ENCODE measurements at regions not wholly inside any gene's neighbourhood (a gene's known extent, or its start where the extent isn't known, plus 50 kb on each side); places are given as distances from the start of the nearest gene placed in this dataset.

DNA sequence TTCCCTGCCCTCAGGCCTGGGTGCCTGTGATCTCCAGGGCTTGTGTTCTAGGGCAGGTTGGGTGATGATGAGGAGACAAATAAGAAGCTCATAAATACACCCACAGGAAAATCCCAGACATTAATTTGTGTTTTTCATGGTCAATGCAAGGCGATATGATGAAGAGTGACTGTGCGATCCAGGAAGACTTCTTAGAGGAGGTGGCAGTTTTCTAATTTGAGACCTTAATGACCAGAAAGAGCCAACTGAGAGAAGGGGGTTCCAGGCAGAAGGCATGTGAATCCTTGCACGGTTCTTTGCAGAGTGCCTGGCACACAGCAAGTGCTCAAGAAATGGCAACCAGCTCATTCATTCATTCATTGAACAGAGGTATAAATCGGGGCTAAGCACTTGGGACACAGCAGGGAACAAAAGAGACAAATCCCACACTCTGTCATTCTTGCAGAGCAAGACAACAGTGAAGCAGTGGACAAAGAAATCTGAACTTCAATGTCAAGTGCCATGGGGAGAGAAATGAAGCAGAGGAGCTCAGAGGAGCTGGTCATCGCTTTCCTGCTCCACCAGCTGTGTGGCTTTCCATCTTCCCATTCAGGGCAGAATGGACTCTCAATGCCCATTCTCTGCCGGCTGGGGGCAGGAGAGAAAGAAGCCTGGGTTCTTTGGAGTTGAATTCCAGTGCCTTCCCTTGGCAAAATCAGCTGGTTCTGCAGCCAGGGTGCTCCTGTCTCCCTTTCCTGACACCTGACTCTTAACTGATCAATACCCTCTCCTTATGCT is 128.3 kb downstream of the AACS start:
- DNase-seq (ENCODE audit: low read depth), result no peak

DNA sequence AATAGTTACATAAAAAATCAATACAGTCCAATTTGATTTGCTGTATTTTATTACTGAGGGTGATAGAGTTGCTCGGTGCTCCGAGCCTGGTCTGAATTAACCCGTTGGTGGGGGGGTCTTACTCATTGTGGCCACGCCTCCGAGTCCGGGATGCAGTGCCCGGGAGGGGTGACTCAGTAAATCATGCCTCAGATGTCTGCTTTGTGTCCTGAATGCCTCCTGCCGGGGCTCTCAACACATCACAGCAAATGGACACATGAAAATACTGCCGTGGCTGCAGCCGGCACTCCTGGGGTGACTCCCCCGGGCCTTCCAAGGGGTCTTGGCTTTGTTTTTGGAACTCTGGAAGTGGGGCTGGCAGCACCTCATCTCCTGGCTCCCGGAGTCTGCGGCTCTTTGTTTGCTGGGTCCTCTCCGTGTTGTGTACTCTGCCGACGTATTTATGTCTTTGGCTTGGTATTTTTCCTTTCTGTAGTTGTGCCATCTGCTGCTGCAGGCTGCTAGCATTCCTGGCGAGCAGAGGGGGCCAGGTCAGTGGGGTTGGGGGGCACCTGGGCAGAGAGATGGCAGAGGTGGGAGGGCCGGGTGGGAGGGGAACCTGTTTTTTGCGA is 129.0 kb downstream of the AACS start:
- DNase-seq (ENCODE audit: low read depth), result no peak

DNA sequence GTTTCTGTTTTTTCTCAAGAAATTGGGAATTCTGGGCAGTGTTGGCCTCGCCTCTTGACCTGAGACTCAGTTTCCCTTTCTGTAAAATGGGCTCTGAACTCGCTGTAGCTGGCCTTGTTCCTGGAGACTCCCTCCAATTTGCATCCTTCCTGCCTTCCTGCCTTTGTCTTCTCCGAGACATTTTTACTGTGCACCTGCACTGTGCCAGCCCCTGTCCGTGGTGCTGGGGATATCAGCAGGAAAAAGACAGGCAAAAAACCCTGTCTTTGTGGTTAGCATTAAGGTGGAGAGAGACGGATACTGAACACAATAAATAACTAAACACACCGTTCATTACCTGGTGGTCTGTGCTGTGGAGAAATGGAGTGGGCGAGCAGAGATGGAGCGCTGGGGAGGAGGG is 129.8 kb downstream of the AACS start:
- no peak for DNase-seq (ENCODE audit: low read depth)

DNA sequence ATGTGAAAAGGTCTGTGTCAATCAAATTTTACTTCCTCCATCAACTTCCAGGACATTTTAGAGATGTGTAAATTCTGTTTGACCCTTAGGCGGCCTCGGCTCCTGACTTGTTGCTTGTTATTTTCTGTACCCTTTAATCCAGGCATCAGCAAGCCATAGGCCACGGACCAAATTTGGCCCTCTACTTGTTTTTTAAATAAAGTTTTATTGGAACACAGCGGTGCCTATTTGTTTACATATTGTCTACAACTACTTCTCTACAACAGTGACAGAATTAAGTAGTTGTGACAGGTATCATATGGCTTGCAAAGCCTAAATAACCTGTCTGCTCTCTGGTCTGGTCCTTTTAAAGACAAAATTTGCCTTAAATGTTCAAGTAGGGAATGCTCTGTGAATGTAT is 132.1 kb downstream of the AACS start:
- DNase-seq (ENCODE audit: low read depth), result no peak

DNA sequence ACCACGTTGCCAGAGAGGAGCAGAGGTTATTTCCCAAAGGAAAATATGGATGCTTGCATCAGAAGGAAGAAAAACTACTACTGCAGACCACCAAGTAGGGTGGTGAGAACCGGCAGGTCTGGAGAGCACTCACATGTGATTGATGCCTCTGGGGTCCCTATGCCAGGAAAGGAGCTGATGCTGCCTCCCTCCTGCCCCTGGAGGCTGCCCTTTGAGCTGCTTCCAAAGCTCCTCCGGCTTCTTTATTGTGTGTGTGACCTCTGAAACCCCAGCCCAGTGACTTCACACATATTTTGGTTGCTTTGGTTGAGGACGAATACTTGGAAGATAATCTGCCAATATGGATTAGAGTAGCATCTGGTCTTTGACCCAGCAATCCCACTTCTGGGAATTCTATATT is 133.4 kb downstream of the AACS start:
- no peak for DNase-seq (ENCODE audit: low read depth)

DNA sequence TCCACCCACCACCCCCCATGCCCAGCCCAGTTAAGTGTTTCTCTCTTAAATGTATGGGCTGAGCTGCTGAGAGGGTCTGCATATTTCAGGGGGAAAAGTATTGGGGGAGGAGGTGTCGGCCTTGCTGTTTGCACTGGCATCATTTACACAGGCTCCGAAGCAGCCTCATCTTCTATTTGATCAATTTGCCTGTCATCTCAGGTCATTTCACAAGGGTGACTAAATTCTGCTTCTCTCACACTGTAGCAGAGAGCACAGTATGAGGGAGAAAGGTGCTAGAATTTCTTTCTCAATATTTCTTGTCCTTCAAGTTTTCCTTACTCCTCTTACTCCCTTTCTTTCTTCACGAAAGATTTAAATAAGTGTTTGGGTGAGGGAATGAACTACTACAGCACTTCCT is 135.9 kb downstream of the AACS start:
- no peak for DNase-seq (ENCODE audit: low read depth)

DNA sequence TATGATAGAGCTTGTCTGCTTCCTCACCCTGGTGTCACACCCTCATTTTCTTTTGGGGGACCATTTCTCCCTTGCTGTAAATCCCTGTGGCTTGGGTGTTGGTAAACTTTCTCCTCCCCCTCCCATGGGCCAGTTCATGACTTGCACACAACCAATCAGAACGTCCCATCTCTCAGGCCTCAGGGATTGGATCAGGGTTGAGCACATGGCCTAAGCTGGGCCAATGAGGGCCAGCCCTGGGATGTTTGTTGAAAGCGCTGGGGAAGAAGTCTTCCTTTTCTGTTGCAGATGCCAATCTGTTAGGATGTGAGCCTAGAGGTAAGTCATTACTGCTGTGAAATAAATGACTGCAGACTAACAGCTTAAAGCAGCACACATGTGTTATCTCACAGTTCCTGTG is 136.7 kb downstream of the AACS start:
- no peak for DNase-seq (ENCODE audit: low read depth)

DNA sequence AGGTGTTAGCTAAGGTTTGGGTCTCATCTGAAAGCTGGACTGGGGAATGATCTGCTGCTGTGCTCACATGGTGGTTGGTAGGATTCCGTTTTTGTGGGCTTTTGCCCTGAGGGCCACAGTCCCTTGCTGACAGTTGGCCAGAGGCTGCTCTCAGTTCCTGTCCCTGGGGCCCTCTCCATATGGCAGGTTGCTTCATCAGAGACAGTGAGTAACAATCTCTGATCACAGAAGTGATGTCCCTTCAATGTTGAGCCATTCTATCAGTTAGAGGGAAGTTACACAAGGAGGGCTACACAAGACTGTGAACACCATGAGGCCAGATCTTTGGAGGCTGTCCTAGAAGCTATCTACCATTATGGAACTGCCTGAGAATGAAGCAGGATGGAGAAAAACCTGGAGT is 137.2 kb downstream of the AACS start:
- no peak for DNase-seq (ENCODE audit: low read depth)

DNA sequence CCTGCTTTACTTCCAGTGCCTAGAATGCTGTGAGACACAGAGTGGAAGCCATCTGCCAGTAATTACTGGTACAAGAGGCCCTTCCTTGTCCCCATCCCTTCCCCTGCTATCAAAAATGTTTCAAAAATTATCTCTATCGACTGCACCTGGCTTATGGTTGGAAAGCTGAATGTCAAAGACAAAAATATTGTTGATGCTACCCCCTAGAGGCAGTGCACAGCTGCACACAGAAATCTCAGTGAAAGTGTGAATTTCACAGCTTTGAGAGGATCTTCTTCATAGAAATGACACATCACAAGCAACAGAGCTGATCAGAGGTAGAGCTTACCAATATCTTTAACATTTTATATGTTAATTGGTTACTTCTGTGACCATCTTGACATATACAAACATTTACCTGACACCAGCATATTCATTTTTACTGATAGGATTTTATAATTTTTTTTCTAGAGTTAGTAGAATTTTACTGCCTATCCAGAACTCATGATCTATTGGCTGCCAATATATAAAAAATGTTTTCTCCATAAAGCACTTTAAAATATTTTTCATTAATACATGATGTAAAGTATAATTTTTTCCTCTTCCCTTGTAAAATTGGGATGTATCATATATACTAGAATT is 138.0 kb downstream of the AACS start:
- no peak for DNase-seq (ENCODE audit: low read depth)

DNA sequence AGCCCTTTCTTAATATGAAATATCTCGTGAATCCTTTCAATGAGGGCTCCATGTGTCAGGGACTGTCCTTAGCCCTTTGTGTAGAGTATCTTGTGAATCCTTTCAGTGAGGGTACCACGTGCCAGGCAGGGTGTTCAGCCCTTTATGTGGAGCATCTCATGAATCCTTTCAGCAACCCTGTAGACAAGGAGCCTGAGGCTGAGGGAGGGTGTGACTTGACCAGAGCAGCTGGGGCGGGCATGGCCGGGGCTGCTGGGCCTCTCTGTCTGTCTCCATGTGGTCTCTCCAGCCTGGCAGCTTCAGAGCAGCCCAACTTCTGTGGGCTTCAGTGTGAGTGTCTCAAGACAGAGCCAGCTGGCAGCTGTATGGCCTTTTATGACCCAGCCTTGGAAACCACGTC is 140.2 kb downstream of the AACS start:
- no peak for DNase-seq (ENCODE audit: low read depth)

DNA sequence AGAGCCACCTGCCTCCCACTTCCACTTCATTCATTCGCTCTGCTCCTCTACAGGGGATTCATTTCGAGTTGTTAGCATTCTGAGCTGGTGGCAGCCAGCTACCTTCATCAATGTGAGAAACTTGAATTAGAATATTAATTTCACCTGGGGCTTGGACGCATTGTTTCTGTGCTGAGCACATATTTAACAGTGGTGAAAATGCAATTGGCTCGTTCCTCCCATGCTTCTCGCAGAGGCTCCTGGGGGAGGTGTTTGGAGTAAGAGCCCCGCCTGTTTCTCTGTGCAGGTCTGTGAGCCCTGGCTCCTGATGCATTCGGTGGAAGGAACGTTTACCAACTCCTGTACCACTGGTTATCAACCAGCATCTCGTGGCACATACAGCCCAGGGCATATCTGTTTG is 141.5 kb downstream of the AACS start:
- no peak for DNase-seq (ENCODE audit: low read depth)

DNA sequence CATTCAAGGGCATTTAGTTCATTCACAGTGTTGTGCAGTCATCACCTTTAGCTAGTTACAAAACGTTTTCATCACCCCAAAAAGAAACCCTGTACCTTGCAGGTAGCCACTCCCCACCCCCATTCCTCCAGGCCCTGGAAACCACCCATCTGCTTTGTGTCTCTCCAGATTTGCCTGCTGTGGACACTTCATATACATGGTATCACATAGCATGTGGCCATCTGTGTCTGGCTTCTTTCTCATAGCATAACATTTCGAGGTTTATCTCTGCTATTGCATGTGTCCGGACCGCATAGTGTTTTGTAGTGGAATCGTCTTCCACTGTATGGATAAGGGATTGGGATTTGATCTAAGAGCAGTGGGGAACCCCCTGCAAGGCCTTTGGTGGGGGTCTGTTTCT is 143.1 kb downstream of the AACS start:
- no peak for DNase-seq (ENCODE audit: low read depth)

DNA sequence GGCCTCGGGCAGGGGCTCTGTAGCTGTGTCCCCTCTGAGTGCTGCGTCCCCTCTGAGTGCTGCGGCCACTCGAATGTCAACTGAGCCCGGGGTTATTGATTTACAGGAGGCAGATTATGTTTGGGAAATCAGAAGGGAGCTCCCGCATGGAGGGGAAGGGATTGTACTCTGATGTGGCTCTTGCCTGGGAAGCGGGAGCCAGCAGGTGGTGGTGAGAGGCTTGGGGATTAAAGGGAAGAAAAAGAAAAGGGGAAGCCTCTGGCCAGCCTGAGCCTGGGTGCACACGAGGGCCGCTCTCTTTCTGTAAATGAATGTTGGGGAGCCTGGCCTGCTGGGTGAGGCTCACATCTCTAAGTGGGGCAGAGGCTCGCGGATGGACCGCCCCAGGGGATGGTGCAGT is 143.7 kb downstream of the AACS start:
- DNase-seq (ENCODE audit: low read depth), result no peak

DNA sequence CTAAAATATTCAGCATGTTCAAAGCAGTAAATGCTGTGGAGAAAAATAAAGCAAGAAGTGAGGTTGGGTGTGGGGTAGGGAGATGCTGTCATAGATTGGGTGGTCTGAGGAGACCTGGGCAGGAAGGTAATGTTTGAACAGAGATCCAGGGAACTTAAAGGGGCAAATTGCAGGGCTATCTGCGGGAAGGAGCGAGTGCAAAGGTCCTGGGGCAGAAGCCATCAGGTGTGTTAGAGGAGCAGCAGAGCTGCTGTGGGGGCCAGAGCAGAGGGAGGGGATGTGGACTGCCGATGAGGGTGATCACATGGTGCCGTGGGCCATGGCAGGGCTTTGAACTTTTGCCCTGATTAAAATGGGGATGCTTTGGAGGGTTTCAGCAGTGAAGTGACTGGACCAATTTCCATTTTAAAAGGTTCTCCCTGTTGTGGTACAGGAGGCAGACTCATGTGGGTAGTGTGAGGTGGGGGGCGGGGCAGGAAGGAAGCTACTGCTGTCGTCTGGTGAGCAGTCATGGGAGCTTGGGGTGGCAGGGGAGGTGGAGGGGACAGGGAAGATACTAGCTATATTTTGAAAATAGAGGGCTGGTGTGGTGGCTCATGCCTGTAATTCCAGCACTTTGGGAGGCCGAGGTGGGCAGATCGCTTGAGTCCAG is 145.0 kb downstream of the AACS start:
- DNase-seq (ENCODE audit: low read depth), result no peak

DNA sequence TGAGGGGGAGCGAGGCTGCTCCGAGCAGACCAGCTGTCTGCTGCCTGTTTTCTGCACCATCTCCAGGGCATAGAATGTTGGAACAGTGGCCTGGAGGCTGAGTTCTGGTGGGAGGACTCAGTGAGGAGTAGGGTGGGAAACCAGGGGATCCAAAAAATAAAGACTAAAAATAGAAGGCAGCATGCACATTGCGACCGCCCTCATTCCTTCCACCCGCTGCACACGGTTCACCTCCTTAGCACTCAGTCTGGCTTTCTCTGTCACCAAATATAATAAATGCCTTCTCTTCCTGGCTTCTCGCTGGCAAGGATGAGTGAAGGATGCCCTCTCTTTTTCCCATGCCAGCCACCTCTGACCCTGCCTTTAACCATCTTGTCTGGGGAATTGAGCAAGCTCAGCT is 146.2 kb downstream of the AACS start:
- no peak for DNase-seq (ENCODE audit: low read depth)

DNA sequence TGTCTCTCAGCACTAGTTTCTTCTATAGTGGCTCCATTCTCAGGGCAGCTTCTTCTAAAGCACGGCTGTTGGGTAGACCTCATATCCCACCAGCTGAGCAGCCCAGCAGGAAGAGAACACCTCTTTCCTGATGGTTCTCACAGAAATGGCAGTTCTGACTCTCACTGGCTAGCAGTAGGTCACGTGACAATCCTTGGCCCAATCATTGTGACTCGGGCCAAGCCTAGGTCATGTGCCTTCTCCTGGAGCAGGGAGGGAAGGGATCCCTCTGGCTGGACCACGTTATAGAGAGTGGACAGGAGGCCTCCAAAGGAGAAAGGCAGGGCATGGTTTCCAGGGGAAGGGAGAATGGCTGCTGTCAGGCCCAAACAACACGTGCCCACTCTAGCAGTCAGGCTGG is 149.1 kb downstream of the AACS start:
- DNase-seq (ENCODE audit: low read depth), result no peak

DNA sequence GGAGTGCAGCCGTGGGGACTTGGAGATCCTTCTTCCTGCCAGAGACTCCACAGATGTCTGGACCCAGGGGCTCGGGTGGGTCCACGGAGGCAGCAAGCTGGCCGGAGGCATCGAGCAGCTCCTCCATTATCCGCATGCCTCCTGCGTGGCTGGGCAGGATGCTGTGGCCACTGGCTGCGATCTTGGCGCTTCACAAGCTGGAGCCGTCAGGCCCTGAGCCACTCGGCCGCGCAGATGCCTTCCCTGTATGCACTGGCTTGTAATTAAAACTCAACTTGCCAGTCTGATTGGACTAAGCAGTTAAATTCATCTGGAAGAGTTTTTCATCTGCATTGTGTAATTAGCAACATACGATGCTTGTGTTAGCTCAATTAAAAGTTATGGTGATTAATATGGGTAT is 151.5 kb downstream of the AACS start:
- DNase-seq (ENCODE audit: low read depth), result no peak

DNA sequence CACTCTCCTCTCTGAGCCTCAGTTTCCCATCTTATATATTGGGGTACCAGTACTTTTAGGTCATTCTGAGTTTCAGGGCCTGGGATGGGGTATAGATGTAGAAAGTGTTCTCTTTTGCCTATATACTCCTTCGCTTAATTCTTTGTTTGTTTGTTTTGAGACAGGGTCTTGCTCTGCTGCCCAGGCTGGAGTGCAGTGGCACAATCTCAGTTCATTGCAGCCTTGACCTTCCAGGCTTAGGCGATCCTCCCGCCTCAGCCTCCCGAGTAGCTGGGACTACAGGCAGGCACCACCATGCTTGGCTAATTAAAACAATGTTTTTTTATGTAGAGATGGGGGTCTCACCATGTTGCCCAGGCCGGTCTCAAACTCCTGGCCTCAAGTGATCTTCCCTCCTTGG is 152.1 kb downstream of the AACS start:
- no peak for DNase-seq (ENCODE audit: low read depth)

DNA sequence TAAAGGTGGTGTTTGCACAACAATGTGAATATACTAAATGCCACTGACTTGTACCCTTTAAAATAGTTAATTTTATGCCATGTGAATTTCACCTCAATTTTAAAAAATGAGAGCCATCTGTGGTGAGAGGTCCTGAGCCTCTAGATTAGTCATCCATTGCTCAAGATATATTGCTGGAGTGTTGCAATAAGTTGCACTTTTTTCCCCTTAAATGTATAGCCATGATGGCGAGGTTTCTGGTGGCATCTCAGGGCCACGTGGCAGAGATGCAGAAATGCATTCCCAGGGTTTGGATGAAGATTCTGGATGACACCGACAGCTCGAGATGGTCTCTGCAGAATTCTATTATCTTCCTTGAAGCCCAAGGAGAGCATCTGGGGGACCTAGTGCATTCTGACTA is 153.7 kb downstream of the AACS start:
- DNase-seq (ENCODE audit: low read depth), result no peak

DNA sequence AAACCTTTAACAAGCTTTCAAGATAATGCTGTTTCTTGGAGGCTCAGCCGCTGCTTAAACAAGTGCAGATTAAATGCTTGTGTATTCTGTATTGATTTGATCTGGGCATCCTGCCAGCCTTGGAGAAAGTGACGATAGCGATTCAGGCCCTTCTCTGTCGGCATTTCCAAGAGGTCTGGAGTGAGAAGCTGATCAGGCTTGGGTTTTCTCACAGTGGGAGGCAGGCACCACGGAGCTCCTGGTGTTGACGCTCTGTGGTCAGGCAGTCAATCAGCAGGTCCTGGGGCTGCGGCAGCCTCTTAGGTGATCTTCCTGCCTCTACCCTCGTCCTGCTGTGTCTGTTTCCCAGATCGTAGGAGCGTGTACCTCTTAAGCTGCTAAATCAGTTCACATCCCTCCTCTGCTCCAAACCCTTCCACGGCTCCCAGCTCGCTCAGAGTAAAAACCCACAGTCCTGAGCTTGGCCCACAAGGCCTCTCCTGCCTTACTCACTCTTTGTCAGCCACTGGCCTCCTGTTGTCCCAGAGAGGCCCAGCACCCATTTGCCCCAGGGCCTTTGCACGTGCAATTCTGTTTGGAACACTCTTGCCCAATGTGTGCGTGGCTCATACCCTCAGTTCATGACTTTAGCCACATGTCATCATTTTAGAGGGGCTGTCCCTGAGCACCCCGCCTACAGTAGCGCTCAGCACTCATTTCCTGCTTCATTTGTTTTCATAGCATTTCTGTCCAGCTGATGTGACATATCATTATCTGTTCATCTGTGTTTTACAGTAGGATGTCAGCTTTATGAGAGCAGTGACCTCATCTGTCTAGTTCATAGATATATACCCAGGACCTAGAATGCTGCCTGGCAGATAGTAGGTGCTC is 155.4 kb downstream of the AACS start:
- no peak for DNase-seq (ENCODE audit: low read depth)

DNA sequence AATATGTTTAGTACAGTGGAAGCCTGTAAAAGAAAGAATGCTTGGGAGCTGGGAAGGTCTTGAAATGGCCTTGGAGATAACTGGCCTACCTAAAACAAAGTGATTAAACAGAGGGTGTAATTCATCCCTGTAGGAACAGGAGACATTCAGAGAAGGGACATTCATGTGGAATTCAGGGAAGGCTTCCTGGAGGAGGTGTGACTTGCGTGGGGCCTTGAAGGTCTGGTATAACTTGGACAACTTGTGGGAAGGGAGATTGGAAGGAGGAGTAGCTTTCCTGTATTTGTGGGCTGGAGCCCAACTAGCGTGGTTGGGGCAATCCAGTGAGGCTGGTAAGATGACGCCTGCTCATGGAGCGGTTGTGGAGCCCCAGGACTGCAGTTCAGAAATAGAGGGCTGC is 156.4 kb downstream of the AACS start:
- no peak for DNase-seq (ENCODE audit: low read depth)

DNA sequence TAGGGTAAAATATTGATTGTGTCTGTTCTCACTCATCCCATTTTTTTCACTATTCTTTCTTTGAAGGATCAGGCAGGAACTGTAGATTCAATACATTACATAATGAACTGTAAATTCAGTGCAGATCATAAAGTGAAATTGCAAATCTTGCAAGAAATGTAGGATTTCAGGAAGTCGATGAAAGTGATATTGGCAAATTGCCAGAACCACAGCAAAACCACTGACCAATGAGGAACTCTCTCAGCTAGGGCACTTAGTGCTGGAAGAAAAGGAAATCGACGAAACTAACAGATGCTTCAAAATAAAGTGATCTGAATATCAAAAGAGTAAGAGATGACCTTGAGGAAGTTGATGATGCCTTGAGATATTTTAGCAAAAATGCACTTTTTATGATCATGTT is 157.6 kb downstream of the AACS start:
- DNase-seq (ENCODE audit: low read depth), result no peak

Data from GM04504 (cell line).